Common myeloid progenitor, CD34-positive (primary cell): ENCODE measurements at regions not wholly inside any gene's neighbourhood (a gene's known extent, or its start where the extent isn't known, plus 50 kb on each side); places are given as distances from the start of the nearest gene placed in this dataset.

Experiments
- CTCF ChIA-PET: fragments of 350-600 bp; sonication (Branson Sonifier 250); formaldehyde crosslinking; loops from one replicate; lab custom pipeline; 2021; ENCODE audit warnings: antibody characterized with exemption; lab: Charles Lee
- POLR2A ChIA-PET: fragments of 350-600 bp; sonication (Branson Sonifier 250); formaldehyde crosslinking; loops from one replicate; lab custom pipeline; 2021; ENCODE audit warnings: antibody characterized with exemption; lab: Charles Lee
- DNase-seq, 3 donors: peaks; one replicate each; pipeline versions ENCODE4 v3.0.0 to v3.0.0-alpha.2; 2013
- H3K27ac ChIP-seq, 2 experiments: 1 replicate in 1 of 2; 2 replicates in 1 of 2; pipeline ENCODE4 v1.7.0; 2013; ENCODE audit warnings: inconsistent platforms in 2 of 2, low read length in 2 of 2, mild to moderate bottlenecking in 2 of 2, low read depth in 1 of 2, moderate library complexity in 1 of 2; ENCODE audit not compliant: severe bottlenecking in 2 of 2, insufficient read depth in 1 of 2, poor library complexity in 1 of 2
- H3K27me3 ChIP-seq, 5 experiments: replicated peaks in 2 of 5; 1 replicate in 3 of 5; 2 replicates in 2 of 5; pipeline versions ENCODE4 v1.6.1 to v1.7.0; 2013; ENCODE audit warnings: low read length in 4 of 5, mild to moderate bottlenecking in 2 of 5, moderate library complexity in 2 of 5, inconsistent platforms in 1 of 5; ENCODE audit not compliant: insufficient read depth in 5 of 5, control insufficient read depth in 4 of 5
- H3K36me3 ChIP-seq, 4 experiments: 1 replicate in 2 of 4; 2 replicates in 2 of 4; pipeline versions ENCODE4 v1.6.1 to v1.7.0; 2013; ENCODE audit warnings: low read length in 3 of 4, control low read depth in 1 of 4, mild to moderate bottlenecking in 1 of 4; ENCODE audit not compliant: control insufficient read depth in 4 of 4, insufficient read depth in 4 of 4
- H3K4me1 ChIP-seq, 4 experiments: 1 replicate in 3 of 4; 2 replicates in 1 of 4; pipeline versions ENCODE4 v1.6.1 to v1.7.1; 2013; ENCODE audit warnings: low read length in 3 of 4, mild to moderate bottlenecking in 3 of 4, control low read depth in 1 of 4, inconsistent platforms in 1 of 4, moderate library complexity in 1 of 4; ENCODE audit not compliant: control insufficient read depth in 4 of 4, insufficient read depth in 4 of 4; ENCODE audit errors: control extremely low read depth in 1 of 4
- H3K4me3 ChIP-seq, 7 experiments: 1 replicate in 4 of 7; 2 replicates in 3 of 7; pipeline versions ENCODE4 v1.5.1 to v1.7.0; 2013; ENCODE audit warnings: mild to moderate bottlenecking in 7 of 7, low read length in 6 of 7, moderate library complexity in 6 of 7, inconsistent platforms in 2 of 7, low read depth in 2 of 7, control low read depth in 1 of 7; ENCODE audit not compliant: insufficient read depth in 4 of 7, control insufficient read depth in 1 of 7; ENCODE audit errors: extremely low read depth in 1 of 7
- H3K9me3 ChIP-seq, 5 experiments: 1 replicate in 4 of 5; 2 replicates in 1 of 5; pipeline versions ENCODE4 v1.6.1 to v1.7.1; 2013; ENCODE audit warnings: low read length in 4 of 5, mild to moderate bottlenecking in 2 of 5, inconsistent platforms in 1 of 5, low read depth in 1 of 5, moderate library complexity in 1 of 5; ENCODE audit not compliant: control insufficient read depth in 4 of 5, insufficient read depth in 2 of 5; ENCODE audit errors: control extremely low read depth in 1 of 5
- WGBS: methylation state at CpG from one replicate; pipeline ENCODE4 v1.1.5; 2013; ENCODE audit not compliant: insufficient coverage; 5-methylcytosine and 5-hydroxymethylcytosine counted together

- WGBS, result 95% methylated on average over 2 of the region's 2 CpGs
- CTCF ChIA-PET, result no interaction called here
- POLR2A ChIA-PET, result no interaction called here
- Histone ChIP-seq H3K9me3 (no peaks in the 10 kb centered on the region), H3K4me1 (no peaks in the 10 kb centered on the region), H3K36me3 (no peaks in the 10 kb centered on the region), H3K27me3 (peaks cover 0 to 3% (median 0%) of the 10 kb centered on the region in 5 experiments), H3K4me3 (no peak overlapping the region), H3K27ac (no peak overlapping the region)
- no peak for DNase-seq
Observed at GRCh38 chr1:170823120-170823519, 112.2 kb upstream of the MROH9 start.

GRCh38 chr1:170831276-170831675 is 104.1 kb upstream of the MROH9 start:
- Histone ChIP-seq H3K27me3 (no peaks in the 10 kb centered on the region), H3K4me1 (no peaks in the 10 kb centered on the region), H3K36me3 (no peaks in the 10 kb centered on the region), H3K9me3 (no peaks in the 10 kb centered on the region), H3K27ac (no peak overlapping the region), H3K4me3 (no peak overlapping the region)
- WGBS, result no CpG with 5 or more reads among the region's 7 CpGs
- ChIA-PET CTCF (no interaction called here), POLR2A (no interaction called here)
- no peak for DNase-seq

GRCh38 chr1:170836141-170836540 is 99.2 kb upstream of the MROH9 start:
- ChIA-PET CTCF (no interaction called here), POLR2A (no interaction called here)
- Histone ChIP-seq H3K4me3 (no peak overlapping the region), H3K4me1 (no peaks in the 10 kb centered on the region), H3K36me3 (no peaks in the 10 kb centered on the region), H3K27me3 (no peaks in the 10 kb centered on the region), H3K27ac (no peak overlapping the region), H3K9me3 (no peaks in the 10 kb centered on the region)
- no peak for DNase-seq

GRCh38 chr1:170840371-170840770 is 95.0 kb upstream of the MROH9 start:
- POLR2A ChIA-PET, result no interaction called here
- no peaks in the 10 kb centered on the region for H3K4me1 ChIP-seq
- no CpG with 5 or more reads among the region's 1 CpG for WGBS
- no peaks in the 10 kb centered on the region for H3K9me3 ChIP-seq
- no peak for DNase-seq
- H3K27ac ChIP-seq, result no peak overlapping the region
- H3K36me3 ChIP-seq, result no peaks in the 10 kb centered on the region
- H3K27me3 ChIP-seq, result no peaks in the 10 kb centered on the region
- no peak overlapping the region for H3K4me3 ChIP-seq
- CTCF ChIA-PET, result no interaction called here

GRCh38 chr1:170853302-170853701 is 82.0 kb upstream of the MROH9 start:
- 91% methylated on average over 4 of the region's 5 CpGs for WGBS
- CTCF ChIA-PET, result no interaction called here
- Histone ChIP-seq H3K27ac (no peak overlapping the region), H3K27me3 (peaks cover 0 to 4% (median 0%) of the 10 kb centered on the region in 5 experiments), H3K36me3 (no peaks in the 10 kb centered on the region), H3K9me3 (peaks cover 0 to 2% (median 0%) of the 10 kb centered on the region in 5 experiments), H3K4me1 (no peaks in the 10 kb centered on the region), H3K4me3 (no peak overlapping the region)
- POLR2A ChIA-PET, result no interaction called here
- no peak for DNase-seq

- H3K27ac ChIP-seq, result no peak overlapping the region
- peaks cover 0 to 2% (median 0%) of the 10 kb centered on the region in 5 experiments for H3K9me3 ChIP-seq
- H3K36me3 ChIP-seq, result no peaks in the 10 kb centered on the region
- H3K27me3 ChIP-seq, result peaks cover 0 to 4% (median 0%) of the 10 kb centered on the region in 5 experiments
- DNase-seq, result no peak
- ChIA-PET POLR2A (no interaction called here), CTCF (no interaction called here)
- H3K4me1 ChIP-seq, result no peaks in the 10 kb centered on the region
- no peak overlapping the region for H3K4me3 ChIP-seq
Observed at GRCh38 chr1:170853867-170854266, 81.5 kb upstream of the MROH9 start.

GRCh38 chr1:170854677-170855076 is 80.7 kb upstream of the MROH9 start:
- H3K27ac ChIP-seq, result no peak overlapping the region
- H3K27me3 ChIP-seq, result peaks cover 0 to 4% (median 0%) of the 10 kb centered on the region in 5 experiments
- no peaks in the 10 kb centered on the region for H3K36me3 ChIP-seq
- H3K4me3 ChIP-seq, result no peak overlapping the region
- no peaks in the 10 kb centered on the region for H3K4me1 ChIP-seq
- WGBS, result 72% methylated on average over 4 of the region's 5 CpGs
- ChIA-PET POLR2A (no interaction called here), CTCF (no interaction called here)
- no peak for DNase-seq
- peaks cover 0 to 2% (median 0%) of the 10 kb centered on the region in 5 experiments for H3K9me3 ChIP-seq
